Glomerular visceral epithelial cell (primary cell): ENCODE measurements at regions not wholly inside any gene's neighbourhood (a gene's known extent, or its start where the extent isn't known, plus 50 kb on each side); places are given as distances from the start of the nearest gene placed in this dataset.
"Not testable (repeated sequence)": the region's sequence is repeated elsewhere in the genome, so short reads cannot be mapped to it uniquely, and the experiment has no call there.

Source experiments
- DNase-seq: peaks from one replicate; pipeline ENCODE4 v3.0.0-alpha.2; 2016; ENCODE audit errors: extremely low spot score

DNA sequence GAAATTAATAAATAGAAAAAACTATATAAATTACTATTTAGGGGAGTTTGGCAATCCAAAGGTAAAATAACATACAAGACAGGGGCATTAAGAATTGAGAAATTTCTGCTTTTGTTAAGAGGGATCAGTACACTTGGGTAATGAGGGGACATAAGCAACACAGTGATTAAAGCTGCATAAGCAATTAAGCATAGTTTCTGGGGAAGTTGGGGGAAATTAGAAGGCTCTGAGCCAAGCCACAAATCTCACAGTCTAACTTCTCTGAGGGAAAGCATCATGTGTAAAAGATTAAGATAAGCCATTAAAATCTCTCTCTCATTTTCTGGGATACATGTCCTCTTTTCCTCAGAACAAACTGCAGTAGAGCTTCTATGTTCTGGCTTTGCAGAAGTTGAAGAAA is 533.9 kb upstream of the LRFN5 start:
- no peak for DNase-seq

DNA sequence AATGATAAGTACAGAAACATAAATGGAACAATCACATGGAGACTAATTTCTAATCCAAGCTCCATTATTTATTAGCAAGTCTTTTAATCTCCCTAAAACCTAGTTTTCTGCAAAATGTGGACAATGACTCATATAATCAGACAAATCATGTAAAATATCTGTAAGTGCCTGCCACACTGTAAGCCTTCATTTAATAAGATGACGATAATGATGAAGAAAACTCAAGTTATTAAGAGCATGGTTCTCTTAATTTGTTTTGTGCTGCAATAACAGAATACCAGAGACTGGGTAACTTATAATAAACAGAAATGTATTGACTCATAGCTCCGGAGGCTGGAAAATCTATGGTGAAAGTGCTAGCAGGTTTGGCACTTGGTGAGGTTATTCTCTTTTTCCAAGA is 535.3 kb upstream of the LRFN5 start:
- DNase-seq = no peak

DNA sequence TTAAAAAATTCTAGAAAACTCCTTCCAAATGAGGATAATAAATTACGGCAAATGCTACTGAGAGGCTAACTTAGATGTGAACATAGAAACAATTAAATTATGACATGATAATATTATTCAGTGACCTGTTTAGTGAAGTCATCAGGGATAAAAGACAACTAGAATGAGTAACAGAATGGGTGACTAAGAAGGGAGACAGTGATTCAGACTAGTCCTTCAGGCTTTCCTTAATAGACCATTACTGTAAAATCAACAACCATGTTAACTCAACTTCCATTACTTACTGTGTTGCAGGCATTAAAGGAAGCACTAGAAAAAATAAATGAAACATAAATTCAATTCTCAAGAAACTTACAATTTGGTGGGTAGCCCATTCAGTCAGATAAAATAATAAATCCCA is 543.9 kb upstream of the LRFN5 start:
- DNase-seq = peak; percentile 39

DNA sequence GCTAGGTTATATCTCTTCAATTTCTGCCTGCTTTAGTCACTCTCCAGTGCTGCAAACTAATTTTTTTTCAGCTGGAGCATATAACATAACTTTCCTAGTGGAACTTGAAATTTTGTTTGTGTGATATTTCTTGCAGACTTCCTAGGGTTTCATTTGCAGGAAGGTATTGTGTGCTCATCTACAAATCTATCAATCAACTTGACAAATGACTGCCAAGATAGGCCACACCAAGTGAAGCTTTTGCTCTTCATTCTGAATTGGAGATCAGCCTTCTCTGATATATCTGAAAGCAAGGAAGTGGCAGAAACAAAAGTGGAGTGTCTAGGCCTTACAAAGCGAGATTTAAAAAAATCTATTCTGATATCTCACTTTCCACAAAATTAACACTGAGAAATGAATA is 551.1 kb upstream of the LRFN5 start:
- no peak for DNase-seq

DNA sequence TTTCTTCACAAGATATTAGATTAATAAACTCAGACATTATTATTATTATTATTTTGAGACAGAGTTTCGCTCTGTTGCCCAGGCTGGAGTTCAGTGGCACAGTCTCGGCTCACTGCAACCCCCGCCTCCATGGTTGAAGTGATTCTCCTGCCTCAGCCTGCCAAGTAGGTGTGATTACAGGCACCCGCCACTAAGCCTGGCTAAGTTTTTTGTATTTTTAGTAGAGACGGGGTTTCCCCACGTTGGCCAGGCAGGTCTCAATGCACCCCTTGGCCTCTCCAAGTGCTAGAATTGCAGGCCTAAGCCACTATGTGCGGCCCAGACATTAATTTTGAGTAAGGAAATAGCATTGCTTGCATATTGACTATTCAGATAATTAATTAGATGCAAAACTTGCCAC is 554.9 kb upstream of the LRFN5 start:
- no peak for DNase-seq

DNA sequence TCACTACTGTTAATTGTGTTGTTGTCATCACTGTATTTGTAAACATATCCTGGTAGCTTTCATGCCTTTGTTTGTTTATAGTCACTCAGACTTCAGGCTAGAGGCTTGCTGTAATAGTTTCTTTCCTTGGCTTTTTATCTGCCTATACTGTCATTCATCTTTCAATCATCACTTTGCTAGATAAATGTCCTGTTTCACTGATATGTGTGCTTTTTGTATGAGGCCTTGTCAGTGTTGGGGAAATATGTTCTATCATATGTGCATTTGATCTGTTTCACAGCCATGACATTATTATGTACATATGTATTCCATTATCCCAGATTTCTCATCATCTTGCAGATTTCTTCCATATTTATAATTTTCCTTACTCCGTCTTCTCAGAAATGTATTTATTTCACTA is 558.9 kb upstream of the LRFN5 start:
- DNase-seq = no peak

DNA sequence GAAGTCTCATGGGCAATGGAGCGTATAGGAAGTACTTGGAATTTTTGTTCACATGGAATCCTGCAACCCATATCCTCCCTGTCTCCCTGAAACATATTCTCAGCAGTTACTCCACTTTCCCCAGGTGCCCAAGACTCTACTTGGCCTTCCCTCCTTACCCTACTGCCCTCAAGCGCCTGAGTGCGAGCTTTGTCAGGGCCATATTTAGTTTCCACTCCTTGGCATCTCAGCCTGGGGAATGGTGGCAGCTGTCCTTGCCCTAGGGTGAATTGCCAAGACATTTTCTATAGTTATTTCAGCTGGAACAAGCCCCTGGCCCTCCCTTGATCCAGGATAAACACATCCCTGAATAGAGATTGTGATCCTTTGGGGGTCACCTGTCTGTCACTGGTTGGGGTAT is 569.3 kb upstream of the LRFN5 start:
- DNase-seq = no peak

DNA sequence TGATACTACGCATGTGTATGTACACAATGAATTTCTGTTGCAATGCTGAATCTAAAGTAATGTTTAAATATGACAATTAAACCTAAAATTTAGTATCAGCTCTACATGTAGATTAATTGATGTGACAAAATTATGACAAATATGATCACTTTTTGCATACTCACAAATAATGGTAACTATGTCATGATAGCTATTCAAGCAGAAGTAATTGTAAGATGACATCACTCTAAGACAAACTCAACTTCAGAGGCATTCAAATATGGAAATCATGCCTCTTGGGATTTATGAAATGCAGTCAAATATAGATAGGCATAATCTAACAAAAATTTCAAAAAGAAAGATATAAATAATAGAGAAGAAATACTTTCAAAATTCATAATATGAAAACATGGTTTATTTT is 571.7 kb upstream of the LRFN5 start:
- no peak for DNase-seq

DNA sequence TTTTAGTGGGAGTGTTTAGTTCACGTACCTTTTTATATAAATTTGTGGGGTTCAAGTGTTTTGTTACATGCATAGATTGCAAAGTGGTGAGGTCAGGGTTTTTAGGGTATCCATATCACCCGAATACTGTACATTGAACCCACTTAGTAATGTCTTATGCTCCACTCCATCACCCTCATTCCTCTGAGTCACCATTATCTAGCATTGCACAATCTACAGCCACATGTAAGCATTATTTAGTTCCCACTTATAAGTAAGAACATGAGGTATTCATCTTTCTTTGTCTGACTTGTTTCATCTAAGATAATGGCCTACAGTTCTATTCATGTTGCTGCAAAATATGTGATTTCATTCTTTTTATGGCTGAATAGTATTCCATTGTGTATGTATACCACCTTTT is 583.7 kb upstream of the LRFN5 start:
- no peak for DNase-seq

DNA sequence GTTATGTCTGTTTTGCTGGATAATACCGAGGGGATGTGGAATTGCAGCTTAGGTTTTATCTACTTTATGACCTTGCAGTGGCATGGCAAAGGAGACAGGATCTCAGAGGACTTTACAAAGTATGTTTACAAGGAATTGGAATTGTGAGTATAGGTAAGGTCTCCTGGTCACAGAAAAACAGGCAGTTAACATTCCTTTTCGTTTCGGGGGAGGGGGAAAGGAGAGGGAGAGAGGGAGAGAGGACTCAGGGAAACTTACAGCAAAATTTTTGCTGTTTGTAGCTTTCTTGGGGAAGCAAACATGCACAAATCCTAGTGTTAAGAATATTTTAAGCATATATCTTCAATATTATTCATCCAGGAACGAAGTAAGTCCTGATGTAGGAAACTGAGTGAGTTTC is 590.5 kb upstream of the LRFN5 start:
- DNase-seq = no peak

DNA sequence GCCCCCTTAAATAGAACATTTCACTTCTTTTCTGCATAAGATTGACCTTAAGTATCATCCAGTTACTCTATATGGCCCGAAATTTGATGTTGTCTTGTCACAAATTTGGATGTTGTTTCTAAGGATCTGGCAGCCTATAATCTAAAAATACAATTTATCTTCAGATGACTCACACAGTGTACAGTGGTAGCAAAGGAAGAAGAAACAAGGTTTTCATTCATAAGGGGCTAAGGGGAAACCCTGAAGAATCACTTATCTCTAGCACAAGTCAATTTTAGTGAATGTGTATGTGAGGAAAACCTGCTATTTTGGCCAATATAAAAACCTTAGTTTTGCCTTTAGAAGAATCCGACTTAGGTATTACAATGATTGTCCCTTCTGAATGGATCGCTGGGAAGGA is 606.3 kb upstream of the LRFN5 start:
- DNase-seq = no peak

DNA sequence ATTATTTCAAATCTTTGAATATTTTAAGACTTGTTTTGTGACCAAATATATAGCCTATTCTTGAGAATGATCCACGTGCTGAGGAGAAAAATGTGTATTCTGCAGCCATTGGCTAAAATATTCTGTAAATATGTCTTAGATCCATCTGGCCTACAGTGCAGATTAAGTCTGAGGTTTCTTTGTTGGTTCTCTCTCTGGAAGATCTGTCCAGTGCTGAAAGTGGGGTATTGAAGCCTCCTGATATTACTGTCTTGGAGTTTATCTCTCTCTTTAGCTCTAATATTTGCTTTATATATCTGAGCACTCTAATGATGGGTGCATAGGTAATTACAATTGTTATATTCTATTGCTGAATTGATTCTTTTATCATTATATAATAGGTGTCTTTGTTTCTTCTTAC is 617.4 kb upstream of the LRFN5 start:
- no peak for DNase-seq

DNA sequence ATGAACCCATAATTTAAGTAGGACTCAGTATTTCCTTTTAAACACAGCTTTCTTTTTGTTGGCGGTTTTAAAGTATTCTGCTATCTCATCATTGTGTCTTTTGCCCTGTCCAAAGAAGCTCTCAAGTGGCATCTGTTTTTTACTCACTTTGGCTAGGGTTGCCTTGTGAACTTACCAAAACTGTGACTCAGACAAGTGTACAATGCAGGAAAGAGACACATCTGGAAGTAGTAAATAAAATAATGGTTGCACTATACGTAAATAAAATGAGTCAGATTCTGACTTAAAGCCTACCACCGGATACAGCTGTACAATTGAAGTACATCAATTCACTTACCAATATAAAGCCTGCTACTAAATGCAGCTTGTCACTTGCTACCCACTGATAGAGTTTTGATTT is 619.2 kb upstream of the LRFN5 start:
- DNase-seq = no peak

DNA sequence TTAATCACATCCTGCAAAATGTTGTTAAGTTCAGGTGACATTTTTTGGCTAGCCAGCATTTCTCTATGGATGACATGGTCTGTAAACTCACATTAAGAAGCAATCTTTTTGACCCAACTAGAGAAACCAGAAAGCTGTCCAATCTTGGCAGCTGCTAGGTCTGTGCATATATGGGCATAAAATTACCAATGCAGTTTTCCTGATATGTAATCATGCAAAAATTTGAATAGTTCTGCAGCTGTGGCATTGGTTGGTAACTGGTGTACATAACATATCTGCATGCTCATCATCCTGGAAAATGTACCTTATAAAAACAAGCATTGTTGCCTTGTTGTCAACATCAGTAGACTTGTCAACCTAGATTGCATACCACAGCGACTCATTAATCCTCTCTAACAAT is 620.0 kb upstream of the LRFN5 start:
- DNase-seq = no peak

DNA sequence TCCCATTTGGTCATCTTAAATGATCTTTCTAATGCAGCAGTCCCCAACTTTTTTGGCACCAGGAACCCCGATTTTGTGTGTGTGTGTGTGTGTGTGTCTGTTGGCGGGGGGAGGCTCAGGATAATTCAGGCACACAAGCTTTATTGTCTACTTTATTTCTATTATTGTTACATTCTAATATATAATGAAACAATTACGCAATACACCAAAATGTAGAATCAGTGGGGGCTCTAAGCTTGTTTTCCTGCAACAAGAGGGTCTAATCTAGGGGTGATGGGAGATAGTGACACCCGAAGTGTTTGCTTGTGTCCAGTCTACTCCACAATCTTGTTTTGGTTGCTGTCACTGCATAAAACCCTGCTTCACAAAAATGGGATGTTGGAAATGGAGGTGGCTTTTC is 621.1 kb upstream of the LRFN5 start:
- DNase-seq = no peak

DNA sequence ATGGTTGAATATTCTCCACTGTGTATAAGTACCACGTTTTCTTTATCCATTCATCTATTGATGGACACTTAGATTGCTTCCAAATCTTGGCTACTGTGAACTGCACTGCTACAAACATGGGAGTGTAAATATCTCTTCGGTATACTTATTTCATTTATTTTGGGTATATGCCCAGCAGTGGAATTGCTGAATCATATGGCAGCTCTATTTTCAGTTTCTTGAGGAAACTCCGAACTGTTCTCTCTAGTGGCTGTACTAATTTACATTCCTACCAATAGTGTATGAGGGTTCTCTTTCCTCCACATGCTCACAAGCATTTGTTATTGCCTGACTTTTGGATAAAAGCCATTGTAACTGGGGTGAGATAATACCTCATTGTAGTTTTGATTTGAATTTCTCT is 623.1 kb upstream of the LRFN5 start:
- no peak for DNase-seq

DNA sequence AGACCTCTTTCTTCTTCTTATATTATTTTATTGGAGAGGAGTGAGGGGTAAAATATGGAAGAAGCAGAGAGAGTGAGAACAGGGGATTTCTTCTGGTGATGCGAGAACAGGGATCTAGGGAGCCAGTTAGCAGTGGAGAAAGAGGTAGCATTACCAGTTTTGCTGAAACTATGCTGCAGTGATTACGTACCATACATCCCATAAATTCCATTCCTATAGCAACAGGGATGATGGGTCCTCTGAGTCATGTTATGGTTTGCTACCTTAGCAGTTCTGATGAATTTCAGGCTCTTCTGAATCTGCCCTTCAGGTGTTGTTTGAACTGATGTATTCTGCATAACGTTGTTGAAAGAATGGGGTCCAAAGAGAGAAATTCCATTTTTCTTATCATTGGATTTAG is 625.4 kb upstream of the LRFN5 start:
- peak; percentile 16 for DNase-seq

DNA sequence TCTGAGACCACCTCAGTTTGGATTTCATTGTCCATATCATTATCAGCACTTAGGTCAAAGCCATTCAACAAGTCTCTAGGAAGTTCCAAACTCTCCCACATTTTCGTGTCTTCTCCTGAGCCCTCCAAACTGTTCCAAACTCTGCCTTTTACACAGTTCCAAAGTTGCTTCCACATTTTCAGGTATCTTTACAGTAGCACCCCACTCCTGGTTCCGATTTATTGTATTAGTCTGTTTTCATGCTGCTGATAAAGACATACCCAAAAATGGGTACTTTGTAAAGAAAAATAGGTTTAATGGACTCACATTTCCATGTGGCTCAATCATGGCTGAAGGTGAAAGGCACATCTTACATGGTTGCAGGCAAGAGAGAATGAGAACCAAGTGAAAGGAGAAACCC is 646.4 kb upstream of the LRFN5 start:
- not testable (repeated sequence) for DNase-seq

DNA sequence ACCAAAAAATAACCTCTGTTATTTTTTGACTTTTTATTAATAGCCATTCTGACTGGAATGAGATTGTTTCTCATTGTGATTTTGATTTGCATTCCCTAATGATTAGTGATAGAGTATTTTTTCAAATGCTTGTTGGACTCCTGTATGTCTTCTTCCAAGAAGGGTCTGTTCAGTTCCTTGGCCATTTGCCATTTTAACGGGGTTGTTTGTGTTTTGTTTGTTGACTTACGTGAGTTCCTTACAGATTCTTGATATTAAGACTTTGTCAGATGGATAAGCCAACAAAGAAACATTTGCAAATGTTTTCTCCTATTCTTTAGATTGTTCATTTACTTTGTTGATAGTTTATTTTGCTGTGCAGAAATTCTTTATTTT is 651.6 kb upstream of the LRFN5 start:
- no peak for DNase-seq

DNA sequence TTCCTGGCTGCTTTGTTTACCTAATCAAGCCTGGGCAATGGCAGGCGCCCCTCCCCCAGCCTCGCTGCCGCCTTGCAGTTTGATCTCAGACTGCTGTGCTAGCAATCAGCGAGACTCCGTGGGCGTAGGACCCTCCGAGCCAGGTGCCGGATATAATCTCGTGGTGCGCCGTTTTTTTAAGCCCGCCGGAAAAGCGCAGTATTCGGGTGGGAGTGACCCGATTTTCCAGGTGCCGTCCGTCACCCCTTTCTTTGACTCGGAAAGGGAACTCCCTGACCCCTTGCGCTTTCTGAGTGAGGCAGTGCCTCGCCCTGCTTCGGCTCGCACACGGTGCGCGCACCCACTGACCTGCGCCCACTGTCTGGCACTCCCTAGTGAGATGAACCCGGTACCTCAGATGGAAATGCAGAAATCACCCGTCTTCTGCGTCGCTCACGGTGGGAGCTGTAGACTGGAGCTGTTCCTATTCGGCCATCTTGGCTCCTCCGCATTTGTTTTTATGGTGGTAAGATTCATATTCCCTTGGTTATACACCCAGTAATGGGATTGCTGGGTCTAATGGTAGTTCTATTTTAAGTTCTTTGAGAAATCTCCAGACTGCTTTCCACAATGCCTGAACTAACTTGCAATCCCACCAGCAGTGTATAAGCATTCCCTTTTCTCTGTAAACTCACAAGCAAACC is 652.1 kb upstream of the LRFN5 start:
- not testable (repeated sequence) for DNase-seq

DNA sequence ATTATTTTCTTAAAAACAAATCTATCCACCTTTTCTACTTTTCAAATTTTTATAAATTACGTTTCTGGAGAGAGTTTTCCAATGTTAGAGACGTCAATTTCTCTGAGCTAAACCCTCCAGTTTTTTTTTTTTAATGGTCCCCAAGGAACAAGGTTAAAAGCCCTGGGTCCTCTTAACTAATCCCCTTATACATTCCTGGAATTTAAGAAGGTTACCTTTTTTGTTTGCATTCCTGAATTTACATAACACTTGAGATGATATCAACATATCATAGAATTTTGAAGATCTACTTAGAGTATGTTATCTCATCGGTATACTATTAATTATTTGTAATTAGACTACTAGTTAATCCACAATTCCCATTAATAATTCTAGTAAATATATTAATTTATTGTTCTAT is 662.2 kb upstream of the LRFN5 start:
- DNase-seq = no peak

DNA sequence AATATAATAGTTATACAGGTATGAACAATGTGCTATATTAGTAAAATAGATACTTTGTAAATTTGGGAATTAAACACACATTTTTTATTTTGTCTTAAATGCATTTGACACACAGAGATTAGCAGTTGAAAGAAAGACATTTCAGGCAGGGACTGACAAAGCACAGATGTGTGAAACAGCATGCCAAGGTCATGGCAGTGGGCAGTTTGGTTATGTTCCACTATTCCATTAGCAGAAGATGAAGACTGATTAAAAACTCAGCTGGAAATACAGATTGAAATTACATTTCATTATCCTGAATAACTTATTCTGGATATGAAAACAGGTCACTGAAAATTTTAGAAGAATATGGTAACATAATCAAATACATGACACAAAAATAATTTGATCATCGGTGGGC is 669.8 kb upstream of the LRFN5 start:
- no peak for DNase-seq

DNA sequence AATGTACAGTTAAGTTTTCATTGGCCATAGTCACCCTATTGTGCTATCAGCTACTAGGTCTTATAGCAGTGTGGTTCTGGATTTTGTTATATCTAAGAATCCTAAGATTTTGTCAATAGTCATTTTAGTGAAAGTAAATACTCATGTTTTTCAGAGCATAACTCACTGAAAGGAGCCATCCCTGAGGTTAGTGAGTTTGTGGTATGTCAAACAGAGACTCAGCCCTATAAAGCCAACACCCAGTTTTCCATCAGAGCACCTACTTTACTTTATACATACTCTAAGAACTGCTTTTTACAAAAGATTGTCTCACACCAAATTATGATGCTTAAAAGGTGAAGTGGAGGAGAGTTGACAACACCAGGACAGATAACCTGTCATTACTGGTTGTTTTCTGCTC is 686.3 kb upstream of the LRFN5 start:
- DNase-seq = no peak

DNA sequence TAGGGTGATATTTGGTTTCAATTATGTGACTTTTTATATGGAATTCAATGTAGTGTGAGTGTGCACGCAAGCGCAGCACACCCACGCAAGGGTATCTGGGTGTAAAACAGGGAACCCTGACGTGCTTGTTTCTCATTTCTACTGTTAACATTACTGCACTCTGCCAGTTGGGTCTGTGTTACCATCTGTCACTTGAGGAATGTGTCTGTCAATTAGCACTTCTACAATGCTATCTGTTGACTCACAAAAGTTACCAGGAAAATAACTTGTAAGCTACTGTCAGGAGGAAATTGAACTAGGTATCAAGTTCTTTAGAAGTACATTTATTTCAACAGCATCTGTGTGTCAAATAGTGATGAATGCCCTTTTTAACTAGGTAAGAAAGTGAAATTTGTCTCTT is 695.5 kb upstream of the LRFN5 start:
- DNase-seq = no peak

DNA sequence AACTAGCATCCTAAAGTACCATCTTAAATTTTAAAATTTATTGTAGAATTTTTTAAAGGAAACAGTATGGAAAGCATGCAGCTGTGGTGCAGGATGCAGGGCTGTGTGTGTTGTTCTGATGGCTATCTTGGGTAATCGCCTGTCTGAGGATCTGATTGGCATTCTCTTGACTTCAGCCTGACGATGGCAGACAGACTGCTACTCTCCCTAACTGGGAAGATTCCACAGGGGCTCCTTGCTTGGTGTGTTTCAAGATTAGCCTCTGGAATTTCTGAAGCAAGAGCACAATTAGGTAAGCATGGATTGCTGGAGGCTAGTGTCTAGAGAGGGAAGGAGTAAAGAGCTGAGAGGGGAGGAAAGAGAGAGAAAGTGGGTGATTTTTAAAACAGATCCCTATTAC is 696.8 kb upstream of the LRFN5 start:
- no peak for DNase-seq
